Subcutaneous abdominal adipose tissue (tissue), 5 donors: ENCODE measurements at regions not wholly inside any gene's neighbourhood (a gene's known extent, or its start where the extent isn't known, plus 50 kb on each side); places are given as distances from the start of the nearest gene placed in this dataset.
"Not testable (repeated sequence)": the region's sequence is repeated elsewhere in the genome, so short reads cannot be mapped to it uniquely, and the experiment has no call there.

Experiments
- H3K27ac ChIP-seq: one replicate; pipeline ENCODE4 v1.7.0; 2013; ENCODE audit warnings: low read depth, mild to moderate bottlenecking, inconsistent platforms, low read length, moderate library complexity
- H3K27me3 ChIP-seq, 5 donors: one replicate each; pipeline ENCODE4 v1.7.0; 2013; ENCODE audit warnings: low read length in 5 of 5, inconsistent platforms in 1 of 5; ENCODE audit not compliant: control insufficient read depth in 5 of 5, insufficient read depth in 4 of 5
- H3K36me3 ChIP-seq, 5 donors: one replicate each; pipeline ENCODE4 v1.7.0; 2013; ENCODE audit warnings: low read length in 5 of 5; ENCODE audit not compliant: control insufficient read depth in 5 of 5, insufficient read depth in 5 of 5
- H3K4me1 ChIP-seq, 5 donors: one replicate each; pipeline ENCODE4 v1.7.0; 2013; ENCODE audit warnings: low read length in 5 of 5, mild to moderate bottlenecking in 3 of 5, moderate library complexity in 1 of 5; ENCODE audit not compliant: control insufficient read depth in 5 of 5, insufficient read depth in 5 of 5
- H3K4me3 ChIP-seq, 5 donors: one replicate each; pipeline ENCODE4 v1.7.0; 2013; ENCODE audit warnings: low read length in 5 of 5, low read depth in 1 of 5
- H3K9ac ChIP-seq, 5 donors: one replicate each; pipeline ENCODE4 v1.7.0; 2013; ENCODE audit warnings: low read length in 5 of 5, mild to moderate bottlenecking in 4 of 5, moderate library complexity in 3 of 5
- H3K9me3 ChIP-seq, 5 donors: one replicate each; pipeline ENCODE4 v1.7.0; 2013; ENCODE audit warnings: low read length in 5 of 5; ENCODE audit not compliant: control insufficient read depth in 5 of 5
- donor health status: healthy.
- donor health status: healthy.
- donor health status: healthy.
- donor health status: healthy.
- donor health status: healthy.

- no peaks in the 10 kb centered on the region for H3K9me3 ChIP-seq
- H3K36me3 ChIP-seq = no peaks in the 10 kb centered on the region
- peaks cover 0 to 4% (median 3%) of the 10 kb centered on the region in 5 donors for H3K4me1 ChIP-seq
- H3K9ac ChIP-seq = no peak overlapping the region
- no peak overlapping the region for H3K27ac ChIP-seq
- no peaks in the 10 kb centered on the region for H3K27me3 ChIP-seq
- H3K4me3 ChIP-seq = no peak overlapping the region
These were observed 177.1 kb downstream of the RNF144A start for GRCh38 chr2:7094231-7094741.

GRCh38 chr2:7096726-7097352 is 179.6 kb downstream of the RNF144A start:
- Histone ChIP-seq H3K4me1 (peaks cover 0 to 4% (median 3%) of the 10 kb centered on the region in 5 donors), H3K27ac (no peak overlapping the region), H3K9ac (no peak overlapping the region), H3K4me3 (no peak overlapping the region), H3K36me3 (no peaks in the 10 kb centered on the region), H3K9me3 (no peaks in the 10 kb centered on the region), H3K27me3 (no peaks in the 10 kb centered on the region)

- no peak overlapping the region for H3K27ac ChIP-seq
- no peaks in the 10 kb centered on the region for H3K36me3 ChIP-seq
- H3K4me3 ChIP-seq = peak overlapping the region in 3 of 5 donors; percentile 9 to 55 (median 19)
- H3K27me3 ChIP-seq = no peaks in the 10 kb centered on the region
- no peaks in the 10 kb centered on the region for H3K9me3 ChIP-seq
- H3K4me1 ChIP-seq = peaks cover 0 to 4% (median 3%) of the 10 kb centered on the region in 5 donors
- H3K9ac ChIP-seq = peak overlapping the region in 2 of 5 donors; percentile 16 to 49
These were observed 180.2 kb downstream of the RNF144A start for GRCh38 chr2:7097353-7097895.

- peaks cover 0 to 4% (median 3%) of the 10 kb centered on the region in 5 donors for H3K4me1 ChIP-seq
- H3K27me3 ChIP-seq = no peaks in the 10 kb centered on the region
- no peak overlapping the region for H3K4me3 ChIP-seq
- H3K27ac ChIP-seq = no peak overlapping the region
- H3K9me3 ChIP-seq = no peaks in the 10 kb centered on the region
- no peak overlapping the region for H3K9ac ChIP-seq
- H3K36me3 ChIP-seq = no peaks in the 10 kb centered on the region
These were observed 181.6 kb downstream of the RNF144A start for GRCh38 chr2:7098816-7099215.

- H3K9ac ChIP-seq, H3K4me1 ChIP-seq, H3K27me3 ChIP-seq, H3K9me3 ChIP-seq, H3K36me3 ChIP-seq, H3K27ac ChIP-seq, H3K4me3 ChIP-seq: not testable (repeated sequence)
These were observed 182.5 kb downstream of the RNF144A start for GRCh38 chr2:7099687-7100086.

GRCh38 chr2:7102826-7103225 is 185.6 kb downstream of the RNF144A start:
- Histone ChIP-seq H3K9me3 (no peaks in the 10 kb centered on the region), H3K27me3 (no peaks in the 10 kb centered on the region), H3K27ac (no peak overlapping the region), H3K9ac (no peak overlapping the region), H3K4me1 (no peaks in the 10 kb centered on the region), H3K36me3 (peaks cover 0 to 3% (median 0%) of the 10 kb centered on the region in 5 donors), H3K4me3 (no peak overlapping the region)

- Histone ChIP-seq H3K4me3 (no peak overlapping the region), H3K36me3 (peaks cover 0 to 3% (median 0%) of the 10 kb centered on the region in 5 donors), H3K9me3 (peaks cover 0 to 2% (median 0%) of the 10 kb centered on the region in 5 donors), H3K4me1 (no peaks in the 10 kb centered on the region), H3K9ac (no peak overlapping the region), H3K27me3 (no peaks in the 10 kb centered on the region), H3K27ac (no peak overlapping the region)
These were observed 191.8 kb downstream of the RNF144A start for GRCh38 chr2:7108792-7109532.

- no peak overlapping the region for H3K4me3 ChIP-seq
- H3K27ac ChIP-seq = no peak overlapping the region
- H3K27me3 ChIP-seq = no peaks in the 10 kb centered on the region
- peaks cover 0 to 4% (median 0%) of the 10 kb centered on the region in 5 donors for H3K9me3 ChIP-seq
- H3K9ac ChIP-seq = no peak overlapping the region
- peaks cover 0 to 3% (median 0%) of the 10 kb centered on the region in 5 donors for H3K36me3 ChIP-seq
- H3K4me1 ChIP-seq = no peaks in the 10 kb centered on the region
These were observed 192.3 kb downstream of the RNF144A start for GRCh38 chr2:7109533-7109885.

- Histone ChIP-seq H3K27ac (no peak overlapping the region), H3K9me3 (peaks cover 0 to 6% (median 2%) of the 10 kb centered on the region in 5 donors), H3K27me3 (no peaks in the 10 kb centered on the region), H3K4me3 (no peak overlapping the region), H3K9ac (no peak overlapping the region), H3K36me3 (no peaks in the 10 kb centered on the region), H3K4me1 (no peaks in the 10 kb centered on the region)
These were observed 194.4 kb downstream of the RNF144A start for GRCh38 chr2:7111626-7112025.

- Histone ChIP-seq H3K4me3 (no peak overlapping the region), H3K4me1 (peaks cover 0 to 4% (median 0%) of the 10 kb centered on the region in 5 donors), H3K9ac (no peak overlapping the region), H3K27ac (no peak overlapping the region), H3K9me3 (peaks cover 0 to 6% (median 2%) of the 10 kb centered on the region in 5 donors), H3K36me3 (no peaks in the 10 kb centered on the region), H3K27me3 (no peaks in the 10 kb centered on the region)
These were observed 198.2 kb downstream of the RNF144A start for GRCh38 chr2:7115364-7115763.
